ENCODE measurements at regions not wholly inside any gene's neighbourhood (a gene's known extent, or its start where the extent isn't known, plus 50 kb on each side); places are given as distances from the start of the nearest gene placed in this dataset.

DNA sequence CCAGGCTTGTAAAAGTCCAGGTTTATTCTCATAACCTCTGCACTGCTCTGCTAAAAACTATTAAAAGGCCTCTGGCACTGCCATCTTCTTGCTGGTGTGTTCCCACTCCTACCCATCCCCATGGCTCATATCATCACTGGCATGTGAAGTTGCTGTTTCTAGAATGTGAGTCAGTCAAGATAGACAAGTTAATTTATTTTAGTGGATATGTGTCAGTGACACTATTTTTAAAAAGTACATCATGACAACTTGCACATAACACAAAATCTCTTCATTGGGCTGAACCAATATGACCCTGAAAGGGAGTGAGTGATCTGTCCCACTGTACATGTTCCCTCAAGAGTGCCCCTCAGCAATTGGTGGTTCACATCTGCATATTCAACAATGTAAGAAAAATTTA is 299.7 kb downstream of the NFIB start:
- no peak for TF ChIP-seq POLR2AphosphoS5 (IDR thresholded peaks at IDR 0.05; ENCODE audit: low read depth)
- TF ChIP-seq, protein P1, sequence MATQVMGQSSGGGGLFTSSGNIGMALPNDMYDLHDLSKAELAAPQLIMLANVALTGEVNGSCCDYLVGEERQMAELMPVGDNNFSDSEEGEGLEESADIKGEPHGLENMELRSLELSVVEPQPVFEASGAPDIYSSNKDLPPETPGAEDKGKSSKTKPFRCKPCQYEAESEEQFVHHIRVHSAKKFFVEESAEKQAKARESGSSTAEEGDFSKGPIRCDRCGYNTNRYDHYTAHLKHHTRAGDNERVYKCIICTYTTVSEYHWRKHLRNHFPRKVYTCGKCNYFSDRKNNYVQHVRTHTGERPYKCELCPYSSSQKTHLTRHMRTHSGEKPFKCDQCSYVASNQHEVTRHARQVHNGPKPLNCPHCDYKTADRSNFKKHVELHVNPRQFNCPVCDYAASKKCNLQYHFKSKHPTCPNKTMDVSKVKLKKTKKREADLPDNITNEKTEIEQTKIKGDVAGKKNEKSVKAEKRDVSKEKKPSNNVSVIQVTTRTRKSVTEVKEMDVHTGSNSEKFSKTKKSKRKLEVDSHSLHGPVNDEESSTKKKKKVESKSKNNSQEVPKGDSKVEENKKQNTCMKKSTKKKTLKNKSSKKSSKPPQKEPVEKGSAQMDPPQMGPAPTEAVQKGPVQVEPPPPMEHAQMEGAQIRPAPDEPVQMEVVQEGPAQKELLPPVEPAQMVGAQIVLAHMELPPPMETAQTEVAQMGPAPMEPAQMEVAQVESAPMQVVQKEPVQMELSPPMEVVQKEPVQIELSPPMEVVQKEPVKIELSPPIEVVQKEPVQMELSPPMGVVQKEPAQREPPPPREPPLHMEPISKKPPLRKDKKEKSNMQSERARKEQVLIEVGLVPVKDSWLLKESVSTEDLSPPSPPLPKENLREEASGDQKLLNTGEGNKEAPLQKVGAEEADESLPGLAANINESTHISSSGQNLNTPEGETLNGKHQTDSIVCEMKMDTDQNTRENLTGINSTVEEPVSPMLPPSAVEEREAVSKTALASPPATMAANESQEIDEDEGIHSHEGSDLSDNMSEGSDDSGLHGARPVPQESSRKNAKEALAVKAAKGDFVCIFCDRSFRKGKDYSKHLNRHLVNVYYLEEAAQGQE (IDR thresholded peaks at IDR 0.05; ENCODE audit: insufficient replicate concordance, low read depth) = no peak
- TF ChIP-seq SPI1 (IDR thresholded peaks at IDR 0.05; ENCODE audit: borderline replicate concordance, low read depth) = no peak
- TF ChIP-seq, protein P2, sequence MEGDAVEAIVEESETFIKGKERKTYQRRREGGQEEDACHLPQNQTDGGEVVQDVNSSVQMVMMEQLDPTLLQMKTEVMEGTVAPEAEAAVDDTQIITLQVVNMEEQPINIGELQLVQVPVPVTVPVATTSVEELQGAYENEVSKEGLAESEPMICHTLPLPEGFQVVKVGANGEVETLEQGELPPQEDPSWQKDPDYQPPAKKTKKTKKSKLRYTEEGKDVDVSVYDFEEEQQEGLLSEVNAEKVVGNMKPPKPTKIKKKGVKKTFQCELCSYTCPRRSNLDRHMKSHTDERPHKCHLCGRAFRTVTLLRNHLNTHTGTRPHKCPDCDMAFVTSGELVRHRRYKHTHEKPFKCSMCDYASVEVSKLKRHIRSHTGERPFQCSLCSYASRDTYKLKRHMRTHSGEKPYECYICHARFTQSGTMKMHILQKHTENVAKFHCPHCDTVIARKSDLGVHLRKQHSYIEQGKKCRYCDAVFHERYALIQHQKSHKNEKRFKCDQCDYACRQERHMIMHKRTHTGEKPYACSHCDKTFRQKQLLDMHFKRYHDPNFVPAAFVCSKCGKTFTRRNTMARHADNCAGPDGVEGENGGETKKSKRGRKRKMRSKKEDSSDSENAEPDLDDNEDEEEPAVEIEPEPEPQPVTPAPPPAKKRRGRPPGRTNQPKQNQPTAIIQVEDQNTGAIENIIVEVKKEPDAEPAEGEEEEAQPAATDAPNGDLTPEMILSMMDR (IDR thresholded peaks at IDR 0.05; ENCODE audit: insufficient read depth, low read length) = no peak
- TF ChIP-seq GABPA (IDR thresholded peaks at IDR 0.05; ENCODE audit: low read depth) = no peak
- H3K4me3 ChIP-seq (replicated peaks; ENCODE audit: insufficient read depth, low read length) = no peak overlapping the region
- H3K27me3 ChIP-seq (ENCODE audit: insufficient read depth, poor library complexity, severe bottlenecking) = no peaks in the 10 kb centered on the region
- no peak for DNase-seq (ENCODE audit: low read depth in 1 of 2, low spot score in 1 of 2)
- no peak overlapping the region for H3K27ac ChIP-seq (replicated peaks)

DNA sequence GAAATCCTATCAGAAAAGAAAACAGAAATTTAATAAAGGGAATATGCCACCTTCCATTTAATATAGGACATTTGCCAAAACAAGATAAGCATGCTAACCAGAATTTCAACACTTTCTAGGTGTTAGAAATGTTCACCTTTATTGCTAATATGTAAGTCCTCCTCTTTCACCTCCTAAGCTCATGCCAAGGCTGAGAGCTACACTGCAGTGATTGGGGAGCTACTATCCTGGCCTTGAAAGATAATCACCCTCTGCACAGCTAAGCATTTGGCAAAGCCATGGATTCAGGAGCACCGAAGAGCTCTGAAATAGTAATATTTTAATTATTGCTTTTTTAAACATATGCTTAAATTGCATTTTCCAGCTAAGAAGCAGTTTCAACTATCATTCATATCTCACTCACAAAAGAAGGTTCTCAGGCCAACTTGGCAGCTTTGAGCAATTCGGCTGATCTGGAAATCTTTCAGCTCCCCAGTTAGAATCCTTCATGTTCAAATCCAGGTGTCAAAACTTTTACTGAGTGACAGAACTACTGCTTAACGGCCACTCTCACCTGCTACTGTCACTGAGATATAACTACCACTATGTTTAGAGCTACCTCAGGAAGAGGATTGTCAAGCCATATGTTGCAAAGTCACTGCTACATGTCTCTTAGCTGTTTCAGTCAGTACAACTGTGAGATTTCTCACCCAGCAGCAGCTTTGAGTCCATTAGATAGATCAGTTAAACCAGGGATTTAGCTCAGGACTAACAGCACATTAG is 302.0 kb downstream of the NFIB start:
- H3K4me3 ChIP-seq (replicated peaks; ENCODE audit: insufficient read depth, low read length) = no peak overlapping the region
- H3K27me3 ChIP-seq (ENCODE audit: insufficient read depth, poor library complexity, severe bottlenecking) = no peaks in the 10 kb centered on the region
- H3K27ac ChIP-seq (replicated peaks) = no peak overlapping the region
- TF ChIP-seq, protein P2 (IDR thresholded peaks at IDR 0.05; ENCODE audit: insufficient read depth, low read length) = no peak
- TF ChIP-seq POLR2AphosphoS5 (IDR thresholded peaks at IDR 0.05; ENCODE audit: low read depth) (no peak), SPI1 (IDR thresholded peaks at IDR 0.05; ENCODE audit: borderline replicate concordance, low read depth) (no peak), GABPA (IDR thresholded peaks at IDR 0.05; ENCODE audit: low read depth) (no peak)
- TF ChIP-seq, protein P1 (IDR thresholded peaks at IDR 0.05; ENCODE audit: insufficient replicate concordance, low read depth) = no peak
- DNase-seq (ENCODE audit: low read depth in 1 of 2, low spot score in 1 of 2) = no peak

DNA sequence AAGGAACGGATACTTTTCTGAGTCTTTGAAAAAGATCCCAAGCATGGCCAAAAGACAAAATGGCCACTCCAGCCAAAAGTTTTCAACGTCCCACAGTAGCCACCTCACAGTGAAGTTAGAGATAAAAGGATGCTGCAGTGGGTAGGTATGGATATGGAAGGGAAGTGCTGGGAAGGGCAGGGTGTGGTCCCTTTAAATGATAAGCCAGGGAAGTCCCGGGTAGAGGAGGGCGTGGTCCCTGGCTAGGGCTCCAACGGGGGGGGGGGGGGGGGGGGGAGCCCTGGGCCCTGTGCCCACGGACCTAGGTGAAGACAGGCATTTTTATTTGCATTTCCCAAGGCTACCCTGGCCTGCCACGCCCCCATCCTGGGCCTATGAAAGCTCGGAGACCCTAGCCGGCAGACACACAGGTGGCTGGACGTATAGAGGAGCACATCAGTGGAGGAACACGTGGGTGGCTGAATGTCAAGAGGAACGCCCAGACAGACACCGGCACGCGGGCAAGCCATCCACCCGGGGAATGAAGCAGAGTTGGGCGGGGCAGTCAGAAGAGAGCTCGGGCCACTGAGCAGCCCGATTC is 306.7 kb downstream of the NFIB start:
- Histone ChIP-seq H3K4me3 (replicated peaks; ENCODE audit: insufficient read depth, low read length) (no peak overlapping the region), H3K27ac (replicated peaks) (no peak overlapping the region), H3K27me3 (ENCODE audit: insufficient read depth, poor library complexity, severe bottlenecking) (no peaks in the 10 kb centered on the region)
- TF ChIP-seq, protein P1 (IDR thresholded peaks at IDR 0.05; ENCODE audit: insufficient replicate concordance, low read depth) = no peak
- TF ChIP-seq SPI1 (IDR thresholded peaks at IDR 0.05; ENCODE audit: borderline replicate concordance, low read depth) (no peak), GABPA (IDR thresholded peaks at IDR 0.05; ENCODE audit: low read depth) (no peak), POLR2AphosphoS5 (IDR thresholded peaks at IDR 0.05; ENCODE audit: low read depth) (no peak)
- TF ChIP-seq, protein P2 (IDR thresholded peaks at IDR 0.05; ENCODE audit: insufficient read depth, low read length) = no peak
- DNase-seq (ENCODE audit: low read depth in 1 of 2, low spot score in 1 of 2) = no peak
